Stomach (tissue), 4 donors: ENCODE measurements at regions not wholly inside any gene's neighbourhood (a gene's known extent, or its start where the extent isn't known, plus 50 kb on each side); places are given as distances from the start of the nearest gene placed in this dataset.

ENCODE experiments used
- CTCF ChIP-seq, 7 experiments: fragments of 450-650 bp in 4 of 7; fragments of 200-600 bp in 3 of 7; sonication (generic) in 3 of 7; IDR thresholded peaks; one replicate each; pipeline ENCODE4 v1.5.1; 2016 to 2019; ENCODE audit warnings: antibody characterized with exemption in 7 of 7, control low read depth in 2 of 7, mild to moderate bottlenecking in 1 of 7
- EP300 ChIP-seq: sonication (generic); formaldehyde crosslinking; IDR thresholded peaks from one replicate; pipeline ENCODE4 v1.6.1; 2017; ENCODE audit warnings: antibody characterized with exemption
- POLR2A ChIP-seq, 4 donors: fragments of 450-650 bp; IDR thresholded peaks; one replicate each; pipeline ENCODE4 v1.6.1; 2016; ENCODE audit warnings: antibody characterized with exemption in 4 of 4, control low read depth in 2 of 4, mild to moderate bottlenecking in 1 of 4, moderate library complexity in 1 of 4
- POLR2AphosphoS5 ChIP-seq, 3 donors: sonication (generic); formaldehyde crosslinking; IDR thresholded peaks; one replicate each; pipeline ENCODE4 v1.6.1; 2016; ENCODE audit warnings: antibody characterized with exemption in 3 of 3

GRCh38 chr3:111286746-111287145 is 215.1 kb downstream of the NECTIN3 start:
- TF ChIP-seq CTCF (IDR thresholded peaks at IDR 0.05) (no peak), POLR2A (IDR thresholded peaks at IDR 0.05) (no peak), EP300 (no peak), POLR2AphosphoS5 (IDR thresholded peaks at IDR 0.05) (no peak)
